ENCODE measurements at regions not wholly inside any gene's neighbourhood (a gene's known extent, or its start where the extent isn't known, plus 50 kb on each side); places are given as distances from the start of the nearest gene placed in this dataset.

GRCh38 chr9:18056269-18056992, 417.5 kb upstream of the ADAMTSL1 start:
- Histone ChIP-seq H4K5ac (ENCODE audit: low read depth, low read length) (no peak overlapping the region), H3K79me1 (ENCODE audit: low read depth in 1 of 2, low read length in 2 of 2) (no peaks in the 10 kb centered on the region), H3K4me1 (ENCODE audit: control insufficient read depth, insufficient read depth, low read length) (no peaks in the 10 kb centered on the region), H2BK20ac (ENCODE audit: low read depth, low read length) (no peak overlapping the region), H4K8ac (ENCODE audit: low read depth in 2 of 2, low read length in 2 of 2) (no peak overlapping the region), H3K14ac (replicated peaks; ENCODE audit: low read depth, low read length) (no peak overlapping the region), H4K91ac (ENCODE audit: insufficient read depth, low read depth, low read length) (no peak overlapping the region), H3K4me2 (ENCODE audit: low read depth, low read length) (no peak overlapping the region), H3K9me3 (ENCODE audit: control insufficient read depth, insufficient read depth, low read length) (no peaks in the 10 kb centered on the region), H3K4me3 (ENCODE audit: insufficient read depth, low read depth, low read length) (no peak overlapping the region), H3K9me1 (ENCODE audit: insufficient read depth, low read length) (no peaks in the 10 kb centered on the region), H2AFZ (replicated peaks; ENCODE audit: low read length, poor library complexity) (no peak overlapping the region), H3K27ac (ENCODE audit: insufficient read depth, low read length) (no peak overlapping the region), H3K9ac (ENCODE audit: low read depth, low read length) (no peak overlapping the region), H2AK5ac (ENCODE audit: low read depth, low read length) (no peak overlapping the region), H3K4ac (ENCODE audit: low read depth, low read length) (no peak overlapping the region), H3K36me3 (ENCODE audit: control insufficient read depth, insufficient read depth, low read length) (no peaks in the 10 kb centered on the region), H3K27me3 (ENCODE audit: control insufficient read depth, insufficient read depth, low read length) (no peaks in the 10 kb centered on the region), H4K20me1 (ENCODE audit: insufficient read depth, low read length) (no peaks in the 10 kb centered on the region), H3K56ac (ENCODE audit: extremely low read depth, insufficient read depth, low read length) (no peak overlapping the region), H2BK5ac (ENCODE audit: low read depth, low read length, poor library complexity, severe bottlenecking) (no peak overlapping the region), H2AK9ac (replicated peaks; ENCODE audit: low read depth, low read length, poor library complexity) (no peak overlapping the region), H3K18ac (ENCODE audit: low read depth, low read length) (no peak overlapping the region), H2BK15ac (ENCODE audit: low read depth, low read length) (no peak overlapping the region), H2BK120ac (ENCODE audit: low read depth, low read length) (no peak overlapping the region), H3K23ac (ENCODE audit: low read depth, low read length) (no peak overlapping the region)
- TF ChIP-seq RCOR1 (IDR thresholded peaks at IDR 0.05; ENCODE audit: insufficient replicate concordance, low read length) (no peak), CEBPB (IDR thresholded peaks at IDR 0.05; ENCODE audit: low read depth, low read length) (no peak), RFX5 (IDR thresholded peaks at IDR 0.05; ENCODE audit: low read depth, low read length) (no peak), SMC3 (IDR thresholded peaks at IDR 0.05; ENCODE audit: low read depth, low read length) (no peak), BHLHE40 (IDR thresholded peaks at IDR 0.05; ENCODE audit: low read depth, low read length) (no peak), FOS (IDR thresholded peaks at IDR 0.05; ENCODE audit: low read depth, low read length) (no peak), RAD21 (IDR thresholded peaks at IDR 0.05; ENCODE audit: low read length) (no peak), CHD1 (IDR thresholded peaks at IDR 0.05; ENCODE audit: low read depth, low read length) (no peak), MXI1 (IDR thresholded peaks at IDR 0.05; ENCODE audit: borderline replicate concordance, low read depth, low read length) (no peak), MAFK (IDR thresholded peaks at IDR 0.05; ENCODE audit: low read depth, low read length) (no peak)
- TF ChIP-seq, protein P1, sequence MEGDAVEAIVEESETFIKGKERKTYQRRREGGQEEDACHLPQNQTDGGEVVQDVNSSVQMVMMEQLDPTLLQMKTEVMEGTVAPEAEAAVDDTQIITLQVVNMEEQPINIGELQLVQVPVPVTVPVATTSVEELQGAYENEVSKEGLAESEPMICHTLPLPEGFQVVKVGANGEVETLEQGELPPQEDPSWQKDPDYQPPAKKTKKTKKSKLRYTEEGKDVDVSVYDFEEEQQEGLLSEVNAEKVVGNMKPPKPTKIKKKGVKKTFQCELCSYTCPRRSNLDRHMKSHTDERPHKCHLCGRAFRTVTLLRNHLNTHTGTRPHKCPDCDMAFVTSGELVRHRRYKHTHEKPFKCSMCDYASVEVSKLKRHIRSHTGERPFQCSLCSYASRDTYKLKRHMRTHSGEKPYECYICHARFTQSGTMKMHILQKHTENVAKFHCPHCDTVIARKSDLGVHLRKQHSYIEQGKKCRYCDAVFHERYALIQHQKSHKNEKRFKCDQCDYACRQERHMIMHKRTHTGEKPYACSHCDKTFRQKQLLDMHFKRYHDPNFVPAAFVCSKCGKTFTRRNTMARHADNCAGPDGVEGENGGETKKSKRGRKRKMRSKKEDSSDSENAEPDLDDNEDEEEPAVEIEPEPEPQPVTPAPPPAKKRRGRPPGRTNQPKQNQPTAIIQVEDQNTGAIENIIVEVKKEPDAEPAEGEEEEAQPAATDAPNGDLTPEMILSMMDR (conservative IDR thresholded peaks at IDR 0.05; ENCODE audit: low read depth, low read length), result no peak
- ATAC-seq (ENCODE audit: low read depth) (no peak), DNase-seq (no peak)
- ChIA-PET POLR2A (ENCODE audit: unreplicated experiment) (no interaction called here), CTCF (no interaction called here)
- 96% methylated on average over 3 of the region's 8 CpGs; no CpG with 5 or more reads in 1 of the 2 experiments for WGBS, 2 experiments (ENCODE audit: extremely low coverage in 2 of 2, insufficient read length in 1 of 2)
- in situ Hi-C loops (cut with MboI; ENCODE audit: low sequenced_read_pairs), result no loop called here
- no TSS peak for BruUV-seq (replicated peaks)
- dilution Hi-C loops (cut with HindIII; ENCODE audit: low sequenced_read_pairs, unreplicated experiment), result no loop called here
- intact Hi-C loops (cut with micrococcal nuclease), result no loop called here
